Upper lobe of left lung (tissue), 4 donors: ENCODE measurements at regions not wholly inside any gene's neighbourhood (a gene's known extent, or its start where the extent isn't known, plus 50 kb on each side); places are given as distances from the start of the nearest gene placed in this dataset.

Source experiments
- EP300 ChIP-seq, 4 donors: sonication (generic); formaldehyde crosslinking; IDR thresholded peaks; one replicate each; pipeline ENCODE4 v1.5.1; 2017; ENCODE audit warnings: antibody characterized with exemption in 4 of 4, control low read depth in 2 of 4
- POLR2A ChIP-seq, 4 donors: fragments of 450-650 bp; IDR thresholded peaks; one replicate each; pipeline ENCODE4 v1.5.1; 2016 to 2017; ENCODE audit warnings: antibody characterized with exemption in 4 of 4, mild to moderate bottlenecking in 2 of 4
- TF ChIP-seq, protein P1 (sequence below), 6 experiments: fragments of 450-650 bp in 4 of 6; fragments of 200-600 bp in 2 of 6; sonication (generic) in 2 of 6; IDR thresholded peaks; one replicate each; pipeline ENCODE4 v1.5.1; 2016 to 2019; ENCODE audit warnings: antibody characterized with exemption in 6 of 6

DNA sequence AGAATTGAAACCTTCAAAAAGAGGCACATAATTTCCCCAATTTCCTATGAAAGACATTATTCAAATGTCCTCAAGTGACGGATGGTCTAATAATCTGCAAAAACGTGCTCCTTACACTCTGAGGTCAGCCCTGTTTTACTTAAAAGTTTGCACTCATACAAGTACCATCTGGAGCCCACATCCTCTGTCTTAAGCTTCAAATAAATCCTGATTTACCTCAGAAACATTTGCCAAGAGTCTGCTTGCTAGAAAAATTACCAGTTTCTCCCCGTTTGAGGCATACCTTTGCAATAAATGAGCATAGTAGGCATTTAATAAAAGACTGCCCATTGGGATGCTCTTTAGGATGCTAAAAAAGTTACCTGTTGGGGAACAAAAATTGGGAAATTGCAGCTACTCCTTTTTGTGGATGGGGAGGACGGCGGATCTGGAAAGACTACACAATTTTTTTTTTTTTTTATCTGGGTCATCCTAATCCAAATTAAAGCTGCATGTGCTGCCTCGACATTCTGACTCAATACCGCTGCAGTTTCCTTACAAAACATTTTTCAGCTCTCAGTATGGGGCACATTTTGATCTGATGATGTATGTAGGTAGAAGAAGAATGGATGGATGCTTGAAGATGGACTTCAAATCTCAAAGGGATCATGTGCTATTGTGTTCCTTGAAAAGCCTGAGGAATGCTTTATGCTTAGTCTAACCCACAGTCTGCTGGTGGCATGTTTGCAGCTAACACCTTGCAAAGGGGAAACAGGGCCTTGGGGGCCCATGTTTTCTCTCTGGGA lies 233.7 kb upstream of the ADAMTS9 start:
- TF ChIP-seq EP300 (IDR thresholded peaks at IDR 0.05) (no peak), POLR2A (IDR thresholded peaks at IDR 0.05) (no peak)
- TF ChIP-seq, protein P1, sequence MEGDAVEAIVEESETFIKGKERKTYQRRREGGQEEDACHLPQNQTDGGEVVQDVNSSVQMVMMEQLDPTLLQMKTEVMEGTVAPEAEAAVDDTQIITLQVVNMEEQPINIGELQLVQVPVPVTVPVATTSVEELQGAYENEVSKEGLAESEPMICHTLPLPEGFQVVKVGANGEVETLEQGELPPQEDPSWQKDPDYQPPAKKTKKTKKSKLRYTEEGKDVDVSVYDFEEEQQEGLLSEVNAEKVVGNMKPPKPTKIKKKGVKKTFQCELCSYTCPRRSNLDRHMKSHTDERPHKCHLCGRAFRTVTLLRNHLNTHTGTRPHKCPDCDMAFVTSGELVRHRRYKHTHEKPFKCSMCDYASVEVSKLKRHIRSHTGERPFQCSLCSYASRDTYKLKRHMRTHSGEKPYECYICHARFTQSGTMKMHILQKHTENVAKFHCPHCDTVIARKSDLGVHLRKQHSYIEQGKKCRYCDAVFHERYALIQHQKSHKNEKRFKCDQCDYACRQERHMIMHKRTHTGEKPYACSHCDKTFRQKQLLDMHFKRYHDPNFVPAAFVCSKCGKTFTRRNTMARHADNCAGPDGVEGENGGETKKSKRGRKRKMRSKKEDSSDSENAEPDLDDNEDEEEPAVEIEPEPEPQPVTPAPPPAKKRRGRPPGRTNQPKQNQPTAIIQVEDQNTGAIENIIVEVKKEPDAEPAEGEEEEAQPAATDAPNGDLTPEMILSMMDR (IDR thresholded peaks at IDR 0.05): no peak
